Neural cell (in vitro differentiated cells): ENCODE measurements at regions not wholly inside any gene's neighbourhood (a gene's known extent, or its start where the extent isn't known, plus 50 kb on each side); places are given as distances from the start of the nearest gene placed in this dataset.

Experiments
- EP300 ChIP-seq: fragments of 450-650 bp; conservative IDR thresholded peaks from 2 replicates; pipeline ENCODE4 v1.6.1; 2014; ENCODE audit warnings: antibody characterized with exemption, mild to moderate bottlenecking, moderate library complexity; ENCODE audit not compliant: poor library complexity, severe bottlenecking
- EZH2 ChIP-seq: fragments of 200-600, 300-800 bp; shearing (Covaris generic), sonication (generic); IDR thresholded peaks from 2 replicates; pipeline ENCODE4 v1.6.1; 2014; ENCODE audit warnings: antibody characterized with exemption, low read length, borderline replicate concordance, mild to moderate bottlenecking; ENCODE audit not compliant: insufficient read depth, poor library complexity, severe bottlenecking
- MXI1 ChIP-seq: fragments of 450-650 bp; conservative IDR thresholded peaks from 2 replicates; pipeline ENCODE4 v1.6.1; 2014; ENCODE audit warnings: antibody characterized with exemption, mild to moderate bottlenecking; ENCODE audit not compliant: poor library complexity, severe bottlenecking
- RAD21 ChIP-seq: fragments of 450-650 bp; conservative IDR thresholded peaks from 2 replicates; pipeline ENCODE4 v1.6.1; 2014; ENCODE audit warnings: antibody characterized with exemption, mild to moderate bottlenecking, moderate library complexity
- SMC3 ChIP-seq: fragments of 450-650 bp; conservative IDR thresholded peaks from 2 replicates; pipeline ENCODE4 v1.6.1; 2014; ENCODE audit warnings: antibody characterized with exemption, mild to moderate bottlenecking, moderate library complexity; ENCODE audit not compliant: poor library complexity
- TF ChIP-seq, protein P1 (sequence below): fragments of 450-650 bp; IDR thresholded peaks from 2 replicates; pipeline ENCODE4 v1.5.1; 2014; ENCODE audit warnings: antibody characterized with exemption, mild to moderate bottlenecking, moderate library complexity; ENCODE audit not compliant: poor library complexity, severe bottlenecking
- TF ChIP-seq, protein P2 (sequence below): IDR thresholded peaks from 2 replicates; pipeline ENCODE4 v1.6.1; 2012; ENCODE audit warnings: borderline replicate concordance

DNA sequence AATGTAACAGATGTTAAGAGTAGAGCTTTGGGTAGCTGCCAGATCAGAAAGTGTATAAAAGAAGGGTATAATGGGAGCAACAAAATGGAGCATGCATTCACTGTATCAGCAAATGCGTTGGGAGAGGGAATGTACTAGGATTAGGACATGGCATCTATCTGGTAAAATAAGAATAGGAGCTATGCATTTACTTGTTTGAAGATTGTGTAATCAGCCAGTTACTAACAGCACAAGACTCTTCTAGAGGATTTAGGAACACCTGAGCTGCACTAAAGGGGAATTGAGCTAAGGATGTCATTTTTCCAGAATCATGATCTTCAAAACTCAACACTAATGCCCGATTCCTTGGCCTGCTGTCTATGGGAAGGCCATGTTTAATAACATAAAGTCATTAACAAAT, 394.2 kb upstream of the TNP1 start:
- TF ChIP-seq, protein P1, sequence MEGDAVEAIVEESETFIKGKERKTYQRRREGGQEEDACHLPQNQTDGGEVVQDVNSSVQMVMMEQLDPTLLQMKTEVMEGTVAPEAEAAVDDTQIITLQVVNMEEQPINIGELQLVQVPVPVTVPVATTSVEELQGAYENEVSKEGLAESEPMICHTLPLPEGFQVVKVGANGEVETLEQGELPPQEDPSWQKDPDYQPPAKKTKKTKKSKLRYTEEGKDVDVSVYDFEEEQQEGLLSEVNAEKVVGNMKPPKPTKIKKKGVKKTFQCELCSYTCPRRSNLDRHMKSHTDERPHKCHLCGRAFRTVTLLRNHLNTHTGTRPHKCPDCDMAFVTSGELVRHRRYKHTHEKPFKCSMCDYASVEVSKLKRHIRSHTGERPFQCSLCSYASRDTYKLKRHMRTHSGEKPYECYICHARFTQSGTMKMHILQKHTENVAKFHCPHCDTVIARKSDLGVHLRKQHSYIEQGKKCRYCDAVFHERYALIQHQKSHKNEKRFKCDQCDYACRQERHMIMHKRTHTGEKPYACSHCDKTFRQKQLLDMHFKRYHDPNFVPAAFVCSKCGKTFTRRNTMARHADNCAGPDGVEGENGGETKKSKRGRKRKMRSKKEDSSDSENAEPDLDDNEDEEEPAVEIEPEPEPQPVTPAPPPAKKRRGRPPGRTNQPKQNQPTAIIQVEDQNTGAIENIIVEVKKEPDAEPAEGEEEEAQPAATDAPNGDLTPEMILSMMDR = no peak
- TF ChIP-seq EZH2 = no peak
- no peak for TF ChIP-seq SMC3
- TF ChIP-seq EP300 = no peak
- no peak for TF ChIP-seq RAD21
- no peak for TF ChIP-seq MXI1
- TF ChIP-seq, protein P2, sequence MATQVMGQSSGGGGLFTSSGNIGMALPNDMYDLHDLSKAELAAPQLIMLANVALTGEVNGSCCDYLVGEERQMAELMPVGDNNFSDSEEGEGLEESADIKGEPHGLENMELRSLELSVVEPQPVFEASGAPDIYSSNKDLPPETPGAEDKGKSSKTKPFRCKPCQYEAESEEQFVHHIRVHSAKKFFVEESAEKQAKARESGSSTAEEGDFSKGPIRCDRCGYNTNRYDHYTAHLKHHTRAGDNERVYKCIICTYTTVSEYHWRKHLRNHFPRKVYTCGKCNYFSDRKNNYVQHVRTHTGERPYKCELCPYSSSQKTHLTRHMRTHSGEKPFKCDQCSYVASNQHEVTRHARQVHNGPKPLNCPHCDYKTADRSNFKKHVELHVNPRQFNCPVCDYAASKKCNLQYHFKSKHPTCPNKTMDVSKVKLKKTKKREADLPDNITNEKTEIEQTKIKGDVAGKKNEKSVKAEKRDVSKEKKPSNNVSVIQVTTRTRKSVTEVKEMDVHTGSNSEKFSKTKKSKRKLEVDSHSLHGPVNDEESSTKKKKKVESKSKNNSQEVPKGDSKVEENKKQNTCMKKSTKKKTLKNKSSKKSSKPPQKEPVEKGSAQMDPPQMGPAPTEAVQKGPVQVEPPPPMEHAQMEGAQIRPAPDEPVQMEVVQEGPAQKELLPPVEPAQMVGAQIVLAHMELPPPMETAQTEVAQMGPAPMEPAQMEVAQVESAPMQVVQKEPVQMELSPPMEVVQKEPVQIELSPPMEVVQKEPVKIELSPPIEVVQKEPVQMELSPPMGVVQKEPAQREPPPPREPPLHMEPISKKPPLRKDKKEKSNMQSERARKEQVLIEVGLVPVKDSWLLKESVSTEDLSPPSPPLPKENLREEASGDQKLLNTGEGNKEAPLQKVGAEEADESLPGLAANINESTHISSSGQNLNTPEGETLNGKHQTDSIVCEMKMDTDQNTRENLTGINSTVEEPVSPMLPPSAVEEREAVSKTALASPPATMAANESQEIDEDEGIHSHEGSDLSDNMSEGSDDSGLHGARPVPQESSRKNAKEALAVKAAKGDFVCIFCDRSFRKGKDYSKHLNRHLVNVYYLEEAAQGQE = no peak
